Esophagus muscularis mucosa (tissue), 4 donors: ENCODE measurements at regions not wholly inside any gene's neighbourhood (a gene's known extent, or its start where the extent isn't known, plus 50 kb on each side); places are given as distances from the start of the nearest gene placed in this dataset.

Experiments
- DNase-seq: peaks from one replicate; pipeline ENCODE4 v3.0.0-alpha.2; 2017; ENCODE audit errors: extremely low spot score
- H3K27ac ChIP-seq, 4 donors: fragments of 200-600 bp; sonication (generic); replicated peaks in 1 of 4; 1 replicate in 3 of 4; 2 replicates in 1 of 4; pipeline ENCODE4 v1.5.1; 2016 to 2019; ENCODE audit warnings: mild to moderate bottlenecking in 1 of 4
- H3K27me3 ChIP-seq, 4 donors: fragments of 200-600 bp; sonication (generic); one replicate each; pipeline versions ENCODE4 v1.5.1 to v1.6.0; 2016 to 2019
- H3K36me3 ChIP-seq, 4 donors: fragments of 200-600 bp; sonication (generic); one replicate each; pipeline ENCODE4 v1.5.1; 2016 to 2019
- H3K4me1 ChIP-seq, 4 donors: fragments of 200-600 bp; sonication (generic); one replicate each; pipeline ENCODE4 v1.5.1; 2016 to 2019
- H3K4me3 ChIP-seq, 4 donors: fragments of 200-600 bp; sonication (generic); 1 replicate in 2 of 4; 2 replicates in 2 of 4; pipeline ENCODE4 v1.5.1; 2016 to 2019; ENCODE audit warnings: mild to moderate bottlenecking in 4 of 4, moderate library complexity in 1 of 4
- H3K9me3 ChIP-seq, 4 donors: fragments of 200-600 bp; sonication (generic); 1 replicate in 3 of 4; 2 replicates in 1 of 4; pipeline ENCODE4 v1.5.1; 2016 to 2019
- CTCF ChIP-seq, 3 experiments: fragments of 200-600 bp in 2 of 3; fragments of 450-650 bp in 1 of 3; sonication (generic) in 2 of 3; IDR thresholded peaks; one replicate each; pipeline ENCODE4 v1.5.1; 2017 to 2019; ENCODE audit warnings: antibody characterized with exemption in 3 of 3, mild to moderate bottlenecking in 2 of 3, moderate library complexity in 1 of 3
- EP300 ChIP-seq: sonication (generic); formaldehyde crosslinking; IDR thresholded peaks from one replicate; pipeline ENCODE4 v1.6.1; 2017; ENCODE audit warnings: antibody characterized with exemption
- POLR2A ChIP-seq: fragments of 450-650 bp; IDR thresholded peaks from one replicate; pipeline ENCODE4 v1.6.1; 2017; ENCODE audit warnings: antibody characterized with exemption, moderate library complexity, mild to moderate bottlenecking, low read depth
- POLR2AphosphoS5 ChIP-seq, 2 donors: sonication (generic); formaldehyde crosslinking; IDR thresholded peaks; one replicate each; pipeline ENCODE4 v1.6.1; 2017; ENCODE audit warnings: antibody characterized with exemption in 2 of 2
- WGBS: methylation state at CpG from one replicate; pipeline ENCODE4 v1.1.5; 2018; 5-methylcytosine and 5-hydroxymethylcytosine counted together
- intact Hi-C: fragments of 100-400 bp; cut with DNase I; formaldehyde crosslinking; loops from one replicate; pipeline ENCODE4 v1.15.1; 2023

GRCh38 chr21:30947141-30947540 lies 65.8 kb upstream of the KRTAP11-1 start:
- intact Hi-C loops: no loop called here

GRCh38 chr21:30943920-30944319 lies 62.5 kb upstream of the KRTAP11-1 start:
- Histone ChIP-seq H3K27ac (no peak overlapping the region), H3K4me3 (no peak overlapping the region), H3K36me3 (no peaks in the 10 kb centered on the region), H3K27me3 (no peaks in the 10 kb centered on the region), H3K4me1 (no peaks in the 10 kb centered on the region), H3K9me3 (no peaks in the 10 kb centered on the region)
- no peak for DNase-seq
- intact Hi-C loops: no loop called here
- 81% methylated on average over 5 of the region's 5 CpGs for WGBS
- TF ChIP-seq EP300 (no peak), CTCF (IDR thresholded peaks at IDR 0.05) (no peak), POLR2A (no peak), POLR2AphosphoS5 (IDR thresholded peaks at IDR 0.05) (no peak)

More at GRCh38 chr21:30947141-30947540, 65.8 kb upstream of the KRTAP11-1 start:
- WGBS: 80% methylated on average over 5 of the region's 5 CpGs
- H3K27me3 ChIP-seq: no peaks in the 10 kb centered on the region
- no peak overlapping the region for H3K27ac ChIP-seq
- H3K4me1 ChIP-seq: no peaks in the 10 kb centered on the region
- DNase-seq: no peak
- no peaks in the 10 kb centered on the region for H3K9me3 ChIP-seq
- H3K36me3 ChIP-seq: no peaks in the 10 kb centered on the region
- no peak overlapping the region for H3K4me3 ChIP-seq
- TF ChIP-seq POLR2AphosphoS5 (IDR thresholded peaks at IDR 0.05): no peak
- TF ChIP-seq POLR2A: no peak
- no peak for TF ChIP-seq CTCF (IDR thresholded peaks at IDR 0.05)
- TF ChIP-seq EP300: no peak

GRCh38 chr21:30943243-30943642 lies 61.9 kb upstream of the KRTAP11-1 start:
- intact Hi-C loops: no loop called here
- Histone ChIP-seq H3K4me3 (no peak overlapping the region), H3K4me1 (no peaks in the 10 kb centered on the region), H3K27ac (no peak overlapping the region), H3K9me3 (no peaks in the 10 kb centered on the region), H3K27me3 (no peaks in the 10 kb centered on the region), H3K36me3 (no peaks in the 10 kb centered on the region)
- no peak for DNase-seq
- TF ChIP-seq EP300: no peak
- no peak for TF ChIP-seq CTCF (IDR thresholded peaks at IDR 0.05)
- TF ChIP-seq POLR2AphosphoS5 (IDR thresholded peaks at IDR 0.05): no peak
- TF ChIP-seq POLR2A: no peak
- 90% methylated on average over 4 of the region's 4 CpGs for WGBS

GRCh38 chr21:30942192-30942591 lies 60.8 kb upstream of the KRTAP11-1 start:
- DNase-seq: no peak
- intact Hi-C loops: no loop called here
- WGBS: 97% methylated on average over 1 of the region's 1 CpG

More at GRCh38 chr21:30942192-30942591, 60.8 kb upstream of the KRTAP11-1 start:
- Histone ChIP-seq H3K4me3 (no peak overlapping the region), H3K27ac (no peak overlapping the region), H3K27me3 (no peaks in the 10 kb centered on the region), H3K4me1 (no peaks in the 10 kb centered on the region), H3K9me3 (no peaks in the 10 kb centered on the region), H3K36me3 (no peaks in the 10 kb centered on the region)
- TF ChIP-seq POLR2AphosphoS5 (IDR thresholded peaks at IDR 0.05) (no peak), EP300 (no peak), POLR2A (no peak), CTCF (IDR thresholded peaks at IDR 0.05) (no peak)
